ENCODE measurements at regions not wholly inside any gene's neighbourhood (a gene's known extent, or its start where the extent isn't known, plus 50 kb on each side); places are given as distances from the start of the nearest gene placed in this dataset.

DNA sequence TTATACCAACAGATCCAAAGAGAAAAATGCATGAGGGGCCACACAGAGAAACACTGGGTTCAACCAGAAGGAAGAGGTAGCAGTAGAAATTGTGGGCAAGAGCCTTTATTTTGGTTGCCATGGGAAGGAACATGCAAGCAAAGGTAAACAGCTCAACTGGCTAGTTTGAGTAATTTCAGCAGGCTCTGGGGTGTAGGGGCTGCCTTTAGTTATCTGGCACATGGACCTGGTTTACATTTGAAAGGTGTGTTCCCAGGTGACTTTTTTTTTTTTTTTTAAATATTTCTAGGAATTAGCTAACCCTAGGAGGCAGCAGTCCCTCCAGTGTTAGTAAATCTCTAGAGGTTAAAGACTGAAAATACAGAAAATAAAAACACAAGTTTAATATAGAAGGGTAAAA lies 481.9 kb downstream of the ACTRT1 start:
- TF ChIP-seq CTCF (IDR thresholded peaks at IDR 0.05 in 8 of 11, conservative IDR thresholded peaks at IDR 0.05 in 3 of 11) (no peak), POLR2A (IDR thresholded peaks at IDR 0.05) (no peak)
